Liver (tissue), 8 donors: ENCODE measurements at regions not wholly inside any gene's neighbourhood (a gene's known extent, or its start where the extent isn't known, plus 50 kb on each side); places are given as distances from the start of the nearest gene placed in this dataset.

Source experiments
- DNase-seq: peaks from one replicate; pipeline ENCODE4 v3.0.0-alpha.2; 2017; ENCODE audit warnings: low spot score
- H3K27ac ChIP-seq, 2 donors: one replicate each; pipeline ENCODE4 v1.7.0; 2013; ENCODE audit warnings: inconsistent platforms in 2 of 2, low read length in 2 of 2, control low read depth in 1 of 2, low read depth in 1 of 2, mild to moderate bottlenecking in 1 of 2
- H3K27me3 ChIP-seq, 4 donors: one replicate each; pipeline versions ENCODE4 v1.6.1 to v1.7.0; 2013; ENCODE audit warnings: low read length in 3 of 4, inconsistent platforms in 1 of 4, mild to moderate bottlenecking in 1 of 4, moderate library complexity in 1 of 4; ENCODE audit not compliant: control insufficient read depth in 4 of 4, insufficient read depth in 4 of 4
- H3K36me3 ChIP-seq, 4 donors: one replicate each; pipeline versions ENCODE4 v1.6.1 to v1.7.0; 2013; ENCODE audit warnings: low read length in 3 of 4, mild to moderate bottlenecking in 3 of 4, low read depth in 1 of 4, moderate library complexity in 1 of 4; ENCODE audit not compliant: control insufficient read depth in 4 of 4, insufficient read depth in 3 of 4
- H3K4me1 ChIP-seq, 4 donors: one replicate each; pipeline versions ENCODE4 v1.6.1 to v1.7.0; 2013; ENCODE audit warnings: low read length in 3 of 4, mild to moderate bottlenecking in 3 of 4, moderate library complexity in 1 of 4; ENCODE audit not compliant: control insufficient read depth in 4 of 4, insufficient read depth in 4 of 4
- H3K4me3 ChIP-seq, 3 donors: one replicate each; pipeline versions ENCODE4 v1.6.1 to v1.7.0; 2013; ENCODE audit warnings: low read length in 3 of 3, control low read depth in 1 of 3, low read depth in 1 of 3, mild to moderate bottlenecking in 1 of 3
- H3K9ac ChIP-seq, 2 donors: one replicate each; pipeline ENCODE4 v1.7.0; 2013; ENCODE audit warnings: low read length in 2 of 2, mild to moderate bottlenecking in 2 of 2, moderate library complexity in 2 of 2, control low read depth in 1 of 2, low read depth in 1 of 2
- H3K9me3 ChIP-seq, 4 donors: one replicate each; pipeline versions ENCODE4 v1.6.1 to v1.7.0; 2013; ENCODE audit warnings: low read length in 3 of 4; ENCODE audit not compliant: control insufficient read depth in 4 of 4
- EGR1 ChIP-seq, 2 donors: IDR thresholded peaks; 2 replicates each; pipeline ENCODE4 v1.6.1; 2016 to 2018; ENCODE audit warnings: antibody characterized with exemption in 2 of 2, low read depth in 2 of 2
- FOXA1 ChIP-seq: IDR thresholded peaks from 2 replicates; pipeline ENCODE4 v1.6.1; 2016; ENCODE audit warnings: antibody characterized with exemption
- FOXA2 ChIP-seq: IDR thresholded peaks from 2 replicates; pipeline ENCODE4 v1.6.1; 2016; ENCODE audit warnings: antibody characterized with exemption
- GABPA ChIP-seq, 2 donors: IDR thresholded peaks in 1 of 2; conservative IDR thresholded peaks in 1 of 2; 2 replicates each; pipeline ENCODE4 v1.6.1; 2016; ENCODE audit warnings: antibody characterized with exemption in 2 of 2, mild to moderate bottlenecking in 1 of 2, moderate library complexity in 1 of 2
- HNF4A ChIP-seq, 2 donors: conservative IDR thresholded peaks; 2 replicates each; pipeline ENCODE4 v1.6.1; 2016; ENCODE audit warnings: antibody characterized with exemption in 2 of 2, mild to moderate bottlenecking in 2 of 2
- HNF4G ChIP-seq: IDR thresholded peaks from 2 replicates; pipeline ENCODE4 v1.6.1; 2016; ENCODE audit warnings: antibody characterized with exemption
- JUND ChIP-seq, 2 donors: IDR thresholded peaks; 2 replicates each; pipeline ENCODE4 v1.6.1; 2016; ENCODE audit warnings: antibody characterized with exemption in 2 of 2
- NR2F2 ChIP-seq: IDR thresholded peaks from 2 replicates; pipeline ENCODE4 v1.6.1; 2016; ENCODE audit warnings: antibody characterized with exemption
- RAD21 ChIP-seq, 2 donors: IDR thresholded peaks; 2 replicates each; pipeline ENCODE4 v1.6.1; 2016; ENCODE audit warnings: antibody characterized with exemption in 2 of 2, mild to moderate bottlenecking in 2 of 2
- RXRA ChIP-seq, 2 donors: IDR thresholded peaks; 2 replicates each; pipeline ENCODE4 v1.6.1; 2017 to 2018; ENCODE audit warnings: antibody characterized with exemption in 2 of 2, mild to moderate bottlenecking in 1 of 2
- SP1 ChIP-seq: IDR thresholded peaks from 2 replicates; pipeline ENCODE4 v1.6.1; 2018; ENCODE audit warnings: antibody characterized with exemption, mild to moderate bottlenecking
- TAF1 ChIP-seq: conservative IDR thresholded peaks from 2 replicates; pipeline ENCODE4 v1.6.1; 2016; ENCODE audit warnings: antibody characterized with exemption, mild to moderate bottlenecking
- YY1 ChIP-seq: IDR thresholded peaks from 2 replicates; pipeline ENCODE4 v1.6.1; 2016; ENCODE audit warnings: antibody characterized with exemption, mild to moderate bottlenecking
- WGBS: extraction: QIAGEN DNeasy Blood & Tissue Kit; methylation state at CpG from one replicate; pipeline ENCODE4 v1.1.7; 2013; 5-methylcytosine and 5-hydroxymethylcytosine counted together
- TF ChIP-seq, protein P1 (sequence below): IDR thresholded peaks from 2 replicates; pipeline ENCODE4 v1.6.1; 2016; ENCODE audit warnings: antibody characterized with exemption
- TF ChIP-seq, protein P2 (sequence below): IDR thresholded peaks from 2 replicates; pipeline ENCODE4 v1.6.1; 2016; ENCODE audit warnings: antibody characterized with exemption
- TF ChIP-seq, protein P3 (sequence below): IDR thresholded peaks from 2 replicates; pipeline ENCODE4 v1.6.1; 2016; ENCODE audit warnings: antibody characterized with exemption, mild to moderate bottlenecking
- TF ChIP-seq, protein P4 (sequence below): fragments of 150-350 bp; IDR thresholded peaks from 2 replicates; pipeline ENCODE4 v1.5.1; 2017; ENCODE audit warnings: improper control_type of control experiment, low read depth, low read length; ENCODE audit not compliant: missing input control
- TF ChIP-seq, protein P5 (sequence below): IDR thresholded peaks from 2 replicates; pipeline ENCODE4 v1.6.1; 2016; ENCODE audit warnings: antibody characterized with exemption
- donor health status: healthy.
- donor health status: healthy.
- donor health status: healthy.
- donor health status: healthy.
- donor health status: healthy.

DNA sequence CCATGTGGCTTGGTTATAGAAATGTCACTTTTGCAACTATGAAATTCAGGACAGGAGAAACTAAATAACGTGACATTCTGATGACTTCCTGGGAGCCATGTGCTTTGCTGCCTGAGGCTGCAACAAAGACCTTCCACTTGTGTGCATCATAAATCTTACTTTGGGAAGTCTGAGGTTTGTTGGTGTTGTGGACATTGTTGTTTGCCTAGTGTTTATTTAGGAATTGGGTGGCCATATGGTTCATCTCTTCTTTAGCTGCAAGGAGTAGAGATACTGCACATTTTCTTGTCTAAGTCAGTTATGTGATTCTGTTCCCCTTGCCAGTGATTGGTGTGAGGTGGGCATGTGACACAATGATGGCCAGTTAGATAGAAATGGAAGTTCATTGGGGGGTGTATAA, 167.3 kb upstream of the SSTR1 start (continued):
- TF ChIP-seq GABPA (IDR thresholded peaks at IDR 0.05 in 1 of 2, conservative IDR thresholded peaks at IDR 0.05 in 1 of 2) = no peak
- TF ChIP-seq TAF1 = no peak
- no peak for TF ChIP-seq NR2F2
- TF ChIP-seq, protein P1, sequence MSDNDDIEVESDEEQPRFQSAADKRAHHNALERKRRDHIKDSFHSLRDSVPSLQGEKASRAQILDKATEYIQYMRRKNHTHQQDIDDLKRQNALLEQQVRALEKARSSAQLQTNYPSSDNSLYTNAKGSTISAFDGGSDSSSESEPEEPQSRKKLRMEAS = no peak
- no peak for TF ChIP-seq HNF4A (conservative IDR thresholded peaks at IDR 0.05)
- TF ChIP-seq HNF4G = no peak
- TF ChIP-seq, protein P2, sequence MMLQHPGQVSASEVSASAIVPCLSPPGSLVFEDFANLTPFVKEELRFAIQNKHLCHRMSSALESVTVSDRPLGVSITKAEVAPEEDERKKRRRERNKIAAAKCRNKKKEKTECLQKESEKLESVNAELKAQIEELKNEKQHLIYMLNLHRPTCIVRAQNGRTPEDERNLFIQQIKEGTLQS = no peak
- TF ChIP-seq RXRA (IDR thresholded peaks at IDR 0.05) = no peak

DNA sequence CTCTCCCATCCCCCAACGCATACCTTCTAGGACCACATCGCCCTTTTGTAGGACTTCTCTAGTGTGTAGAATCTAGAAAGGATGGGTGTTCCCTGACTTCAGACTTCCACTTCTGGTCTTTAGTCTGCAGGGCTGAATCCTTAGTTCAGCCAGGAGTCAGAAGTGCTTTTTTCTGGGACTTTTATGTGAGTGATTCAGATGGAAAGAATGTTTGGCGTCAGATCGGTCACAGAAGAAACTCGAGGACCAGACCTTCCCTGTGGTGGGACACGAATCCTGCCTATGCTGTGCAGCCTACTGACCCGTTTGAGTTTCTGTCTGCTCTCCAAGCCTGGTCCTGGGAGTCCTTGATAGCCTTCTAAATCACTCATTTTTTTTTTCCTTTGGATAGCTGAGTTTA, 165.4 kb upstream of the SSTR1 start:
- Histone ChIP-seq H3K9ac (no peak overlapping the region), H3K9me3 (no peaks in the 10 kb centered on the region), H3K27me3 (no peaks in the 10 kb centered on the region), H3K4me3 (no peak overlapping the region), H3K4me1 (no peaks in the 10 kb centered on the region), H3K27ac (no peak overlapping the region), H3K36me3 (no peaks in the 10 kb centered on the region)
- DNase-seq = no peak
- 66% methylated on average over 7 of the region's 7 CpGs for WGBS
- TF ChIP-seq, protein P3, sequence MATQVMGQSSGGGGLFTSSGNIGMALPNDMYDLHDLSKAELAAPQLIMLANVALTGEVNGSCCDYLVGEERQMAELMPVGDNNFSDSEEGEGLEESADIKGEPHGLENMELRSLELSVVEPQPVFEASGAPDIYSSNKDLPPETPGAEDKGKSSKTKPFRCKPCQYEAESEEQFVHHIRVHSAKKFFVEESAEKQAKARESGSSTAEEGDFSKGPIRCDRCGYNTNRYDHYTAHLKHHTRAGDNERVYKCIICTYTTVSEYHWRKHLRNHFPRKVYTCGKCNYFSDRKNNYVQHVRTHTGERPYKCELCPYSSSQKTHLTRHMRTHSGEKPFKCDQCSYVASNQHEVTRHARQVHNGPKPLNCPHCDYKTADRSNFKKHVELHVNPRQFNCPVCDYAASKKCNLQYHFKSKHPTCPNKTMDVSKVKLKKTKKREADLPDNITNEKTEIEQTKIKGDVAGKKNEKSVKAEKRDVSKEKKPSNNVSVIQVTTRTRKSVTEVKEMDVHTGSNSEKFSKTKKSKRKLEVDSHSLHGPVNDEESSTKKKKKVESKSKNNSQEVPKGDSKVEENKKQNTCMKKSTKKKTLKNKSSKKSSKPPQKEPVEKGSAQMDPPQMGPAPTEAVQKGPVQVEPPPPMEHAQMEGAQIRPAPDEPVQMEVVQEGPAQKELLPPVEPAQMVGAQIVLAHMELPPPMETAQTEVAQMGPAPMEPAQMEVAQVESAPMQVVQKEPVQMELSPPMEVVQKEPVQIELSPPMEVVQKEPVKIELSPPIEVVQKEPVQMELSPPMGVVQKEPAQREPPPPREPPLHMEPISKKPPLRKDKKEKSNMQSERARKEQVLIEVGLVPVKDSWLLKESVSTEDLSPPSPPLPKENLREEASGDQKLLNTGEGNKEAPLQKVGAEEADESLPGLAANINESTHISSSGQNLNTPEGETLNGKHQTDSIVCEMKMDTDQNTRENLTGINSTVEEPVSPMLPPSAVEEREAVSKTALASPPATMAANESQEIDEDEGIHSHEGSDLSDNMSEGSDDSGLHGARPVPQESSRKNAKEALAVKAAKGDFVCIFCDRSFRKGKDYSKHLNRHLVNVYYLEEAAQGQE = no peak
- TF ChIP-seq RXRA (IDR thresholded peaks at IDR 0.05) (no peak), RAD21 (IDR thresholded peaks at IDR 0.05) (no peak), FOXA2 (no peak), TAF1 (no peak), FOXA1 (no peak), SP1 (no peak), NR2F2 (no peak), HNF4G (no peak), HNF4A (conservative IDR thresholded peaks at IDR 0.05) (no peak), JUND (IDR thresholded peaks at IDR 0.05) (no peak), GABPA (IDR thresholded peaks at IDR 0.05 in 1 of 2, conservative IDR thresholded peaks at IDR 0.05 in 1 of 2) (no peak), EGR1 (IDR thresholded peaks at IDR 0.05; ENCODE audit: low read depth in 2 of 2) (no peak), YY1 (no peak)
- TF ChIP-seq, protein P4, sequence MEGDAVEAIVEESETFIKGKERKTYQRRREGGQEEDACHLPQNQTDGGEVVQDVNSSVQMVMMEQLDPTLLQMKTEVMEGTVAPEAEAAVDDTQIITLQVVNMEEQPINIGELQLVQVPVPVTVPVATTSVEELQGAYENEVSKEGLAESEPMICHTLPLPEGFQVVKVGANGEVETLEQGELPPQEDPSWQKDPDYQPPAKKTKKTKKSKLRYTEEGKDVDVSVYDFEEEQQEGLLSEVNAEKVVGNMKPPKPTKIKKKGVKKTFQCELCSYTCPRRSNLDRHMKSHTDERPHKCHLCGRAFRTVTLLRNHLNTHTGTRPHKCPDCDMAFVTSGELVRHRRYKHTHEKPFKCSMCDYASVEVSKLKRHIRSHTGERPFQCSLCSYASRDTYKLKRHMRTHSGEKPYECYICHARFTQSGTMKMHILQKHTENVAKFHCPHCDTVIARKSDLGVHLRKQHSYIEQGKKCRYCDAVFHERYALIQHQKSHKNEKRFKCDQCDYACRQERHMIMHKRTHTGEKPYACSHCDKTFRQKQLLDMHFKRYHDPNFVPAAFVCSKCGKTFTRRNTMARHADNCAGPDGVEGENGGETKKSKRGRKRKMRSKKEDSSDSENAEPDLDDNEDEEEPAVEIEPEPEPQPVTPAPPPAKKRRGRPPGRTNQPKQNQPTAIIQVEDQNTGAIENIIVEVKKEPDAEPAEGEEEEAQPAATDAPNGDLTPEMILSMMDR = no peak
- TF ChIP-seq, protein P5, sequence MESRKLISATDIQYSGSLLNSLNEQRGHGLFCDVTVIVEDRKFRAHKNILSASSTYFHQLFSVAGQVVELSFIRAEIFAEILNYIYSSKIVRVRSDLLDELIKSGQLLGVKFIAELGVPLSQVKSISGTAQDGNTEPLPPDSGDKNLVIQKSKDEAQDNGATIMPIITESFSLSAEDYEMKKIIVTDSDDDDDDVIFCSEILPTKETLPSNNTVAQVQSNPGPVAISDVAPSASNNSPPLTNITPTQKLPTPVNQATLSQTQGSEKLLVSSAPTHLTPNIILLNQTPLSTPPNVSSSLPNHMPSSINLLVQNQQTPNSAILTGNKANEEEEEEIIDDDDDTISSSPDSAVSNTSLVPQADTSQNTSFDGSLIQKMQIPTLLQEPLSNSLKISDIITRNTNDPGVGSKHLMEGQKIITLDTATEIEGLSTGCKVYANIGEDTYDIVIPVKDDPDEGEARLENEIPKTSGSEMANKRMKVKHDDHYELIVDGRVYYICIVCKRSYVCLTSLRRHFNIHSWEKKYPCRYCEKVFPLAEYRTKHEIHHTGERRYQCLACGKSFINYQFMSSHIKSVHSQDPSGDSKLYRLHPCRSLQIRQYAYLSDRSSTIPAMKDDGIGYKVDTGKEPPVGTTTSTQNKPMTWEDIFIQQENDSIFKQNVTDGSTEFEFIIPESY = no peak
- TF ChIP-seq, protein P2 = no peak
- TF ChIP-seq, protein P1 = no peak
